ENCODE measurements at regions not wholly inside any gene's neighbourhood (a gene's known extent, or its start where the extent isn't known, plus 50 kb on each side); places are given as distances from the start of the nearest gene placed in this dataset.

GRCh38 chr3:31014317-31015040 is 120.0 kb upstream of the GADL1 start:
- TF ChIP-seq CTCF (IDR thresholded peaks at IDR 0.05) (no peak), EZH2 (IDR thresholded peaks at IDR 0.05) (no peak), EZH2phosphoT487 (IDR thresholded peaks at IDR 0.05) (no peak)

Measured in neural progenitor cell (in vitro differentiated cells).